CD4-positive, alpha-beta T cell treated with Interleukin-1 beta for 1 hour (primary cell): ENCODE measurements at regions not wholly inside any gene's neighbourhood (a gene's known extent, or its start where the extent isn't known, plus 50 kb on each side); places are given as distances from the start of the nearest gene placed in this dataset.

ENCODE experiments used
- DNase-seq, 2 donors: peaks; one replicate each; pipeline ENCODE4 v3.0.0-alpha.2; 2020 to 2022

DNA sequence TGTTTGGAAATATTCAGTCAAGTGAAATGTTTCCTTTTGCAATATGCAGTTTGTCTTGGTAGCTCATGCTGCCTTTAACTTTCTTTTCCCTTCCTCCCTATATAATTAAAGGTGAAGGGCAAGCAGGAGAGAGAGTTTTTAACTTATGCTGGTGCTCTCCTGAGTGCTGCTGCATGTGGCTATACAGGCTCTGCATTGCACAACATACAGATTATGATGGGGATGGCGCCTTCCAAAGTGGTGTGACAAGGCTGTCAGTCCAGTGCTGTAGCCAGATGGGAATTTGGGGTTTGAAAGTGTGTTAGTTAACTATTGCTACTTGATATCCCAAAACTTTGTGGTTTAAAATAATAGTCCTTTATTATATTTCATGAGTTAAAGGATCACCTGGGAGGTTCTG, 199.0 kb downstream of the ATP23 start:
- DNase-seq = no peak

GRCh38 chr12:58142991-58143390, 201.6 kb downstream of the ATP23 start:
- DNase-seq = no peak

GRCh38 chr12:58143498-58143995, 202.2 kb downstream of the ATP23 start:
- no peak for DNase-seq

DNA sequence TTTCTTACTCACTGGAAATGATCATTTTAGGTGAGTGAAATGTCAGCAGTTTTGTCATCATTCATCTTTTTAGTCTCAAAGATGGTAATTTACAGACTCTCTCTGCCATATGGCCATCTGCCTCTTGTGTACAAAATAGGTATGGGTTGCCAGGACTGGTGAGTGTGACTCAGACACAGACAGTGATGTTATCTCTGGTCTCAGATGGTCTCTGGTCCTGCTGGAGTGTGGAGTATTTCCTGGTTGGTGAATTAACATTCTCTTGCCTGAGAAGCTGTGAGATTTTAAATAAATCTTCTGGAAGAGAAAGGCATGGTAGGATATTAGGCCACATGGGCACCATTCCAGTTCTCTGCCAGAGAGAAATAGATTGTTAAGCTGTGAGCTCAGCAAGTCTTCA, 207.0 kb downstream of the ATP23 start:
- DNase-seq = no peak

DNA sequence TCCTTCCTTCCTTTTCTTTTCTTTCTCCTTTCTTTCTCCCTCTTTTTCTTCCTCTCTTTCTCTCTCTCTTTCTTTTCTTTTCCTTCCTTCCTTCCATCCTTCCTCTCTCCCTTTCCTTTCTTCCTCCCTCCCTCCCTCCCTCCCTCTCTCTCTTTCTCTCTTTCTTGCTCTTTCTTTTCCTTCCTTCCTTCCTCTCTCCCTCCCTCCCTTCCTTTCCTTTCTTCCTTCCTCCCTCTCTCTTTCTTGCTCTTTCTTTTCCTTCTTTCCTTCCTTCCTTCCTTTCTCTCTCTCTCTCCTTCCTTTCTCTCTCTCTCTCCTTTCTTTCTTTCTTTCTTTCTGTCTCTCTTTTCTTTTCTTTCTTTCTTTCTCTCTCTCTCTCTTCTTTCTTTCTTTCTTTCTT, 207.6 kb downstream of the ATP23 start:
- DNase-seq = no peak

GRCh38 chr12:58154359-58154758, 213.0 kb downstream of the ATP23 start:
- no peak for DNase-seq

DNA sequence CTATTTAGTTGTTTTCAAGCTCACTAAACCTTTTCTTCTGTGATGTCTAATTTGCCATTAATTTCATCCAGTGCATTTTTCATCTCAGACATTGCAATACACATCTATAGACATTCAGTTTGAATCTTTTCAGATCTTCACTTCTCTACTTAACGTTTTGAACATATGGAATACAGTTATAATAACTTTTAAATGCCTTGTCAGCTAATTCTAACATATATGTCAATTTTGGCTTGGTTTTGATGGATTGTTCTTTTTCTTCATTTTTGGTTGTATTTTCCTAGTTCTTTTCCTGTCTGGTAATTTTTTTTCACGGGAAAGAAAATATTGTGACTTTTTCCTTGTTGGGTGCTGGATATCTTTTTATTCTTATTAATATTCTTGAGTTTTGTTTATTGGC, 215.3 kb downstream of the ATP23 start:
- DNase-seq = no peak

- DNase-seq = no peak
Measured at GRCh38 chr12:58159941-58160340, 218.6 kb downstream of the ATP23 start.

- no peak for DNase-seq
Measured at GRCh38 chr12:58161773-58162172, 220.4 kb downstream of the ATP23 start.

DNA sequence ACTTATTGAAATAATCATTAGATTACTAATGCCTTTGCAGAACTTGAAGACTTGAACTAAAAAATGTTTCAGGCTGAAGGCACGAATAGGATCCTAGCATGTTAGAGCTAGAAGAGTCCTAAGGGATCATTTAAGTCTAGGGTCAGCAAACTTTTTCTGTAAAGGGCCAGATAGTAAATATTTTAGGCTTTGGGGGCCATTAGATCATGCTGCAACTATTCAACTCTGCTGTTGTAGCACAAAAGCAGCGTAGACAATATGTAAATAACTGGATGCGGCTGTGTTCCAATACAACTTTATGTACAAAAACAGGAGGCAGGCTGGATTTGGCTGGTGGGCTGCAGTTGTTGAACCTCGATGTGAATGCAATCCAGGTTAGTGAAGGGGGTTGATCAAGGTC, 221.7 kb downstream of the ATP23 start:
- DNase-seq = no peak

- DNase-seq = no peak
Measured at GRCh38 chr12:58166643-58167042, 225.3 kb downstream of the ATP23 start.

DNA sequence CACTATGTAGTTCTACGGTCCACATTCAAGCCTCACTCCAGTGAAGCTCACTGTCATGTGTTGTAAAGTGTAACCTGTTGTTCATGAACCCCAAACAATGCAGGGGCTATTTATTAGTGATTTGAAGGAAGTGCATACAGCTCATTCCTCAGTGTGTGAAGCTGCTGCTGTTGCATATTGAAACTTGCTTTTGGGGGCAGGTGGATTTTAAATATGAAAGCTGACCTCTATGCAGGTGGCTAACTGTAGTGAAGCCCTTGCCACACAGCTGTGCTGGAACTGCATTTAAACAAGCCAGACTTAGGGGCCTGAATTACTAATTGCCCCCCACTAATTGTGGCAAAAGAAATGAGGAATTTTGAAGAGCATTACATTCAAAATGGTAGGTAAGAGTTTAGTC, 226.3 kb downstream of the ATP23 start:
- no peak for DNase-seq

GRCh38 chr12:58169826-58170225, 228.5 kb downstream of the ATP23 start:
- no peak for DNase-seq

GRCh38 chr12:58171914-58172313, 230.5 kb downstream of the ATP23 start:
- DNase-seq = no peak

DNA sequence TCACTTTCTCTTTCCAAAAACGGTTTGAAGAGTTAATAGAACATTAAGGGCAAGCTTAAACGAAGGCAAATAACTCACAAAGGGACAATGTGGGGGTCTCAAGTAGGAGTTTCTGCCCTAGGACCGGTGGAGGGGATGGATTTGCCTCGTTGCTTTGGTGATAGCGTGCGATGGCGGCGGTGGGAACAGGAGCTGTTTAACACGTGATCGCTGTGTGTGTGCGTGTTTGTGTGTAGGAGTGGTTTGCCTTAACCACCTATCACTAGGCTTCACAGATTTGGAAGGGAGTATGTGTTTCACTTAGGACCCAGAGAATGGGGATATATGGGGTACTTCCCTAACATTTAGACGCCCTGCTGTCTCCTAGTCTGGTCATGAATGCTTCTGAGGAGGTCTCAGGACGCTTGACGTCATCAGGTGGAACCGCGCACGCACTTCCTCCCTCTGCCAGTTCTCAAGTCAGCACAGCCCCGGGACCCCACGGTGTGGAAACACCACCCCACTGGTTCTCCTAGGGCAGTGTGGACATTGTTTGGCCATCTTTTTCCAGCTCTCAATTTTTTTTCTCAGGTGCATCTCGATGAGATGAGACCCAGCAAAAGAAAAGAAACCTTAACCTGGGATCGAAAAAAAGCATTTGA, 231.2 kb downstream of the ATP23 start:
- DNase-seq = no peak

- no peak for DNase-seq
Measured at GRCh38 chr12:58174316-58174715, 232.9 kb downstream of the ATP23 start.

- DNase-seq = no peak
Measured at GRCh38 chr12:58176296-58176869, 235.0 kb downstream of the ATP23 start.

GRCh38 chr12:58177366-58177765, 236.0 kb downstream of the ATP23 start:
- DNase-seq = no peak

DNA sequence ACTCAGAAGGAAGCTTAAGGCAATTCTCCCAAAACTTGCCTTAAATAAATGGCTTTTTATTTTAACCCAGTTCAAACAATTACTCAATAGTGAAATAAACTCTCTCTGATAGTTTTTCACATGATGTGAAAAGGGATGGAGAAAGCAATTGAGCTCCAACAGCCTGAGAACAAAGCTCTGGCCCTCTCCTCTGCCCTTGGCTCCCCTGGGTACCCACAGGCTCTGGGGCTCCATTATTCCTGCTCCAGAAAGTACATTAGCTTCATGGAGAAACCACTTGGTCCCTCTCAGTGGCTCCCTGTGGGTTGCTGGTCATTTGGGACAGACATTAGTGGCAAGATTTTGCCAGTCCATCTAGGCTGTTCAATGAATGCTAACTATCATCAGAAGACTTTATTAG, 242.8 kb downstream of the ATP23 start:
- no peak for DNase-seq

DNA sequence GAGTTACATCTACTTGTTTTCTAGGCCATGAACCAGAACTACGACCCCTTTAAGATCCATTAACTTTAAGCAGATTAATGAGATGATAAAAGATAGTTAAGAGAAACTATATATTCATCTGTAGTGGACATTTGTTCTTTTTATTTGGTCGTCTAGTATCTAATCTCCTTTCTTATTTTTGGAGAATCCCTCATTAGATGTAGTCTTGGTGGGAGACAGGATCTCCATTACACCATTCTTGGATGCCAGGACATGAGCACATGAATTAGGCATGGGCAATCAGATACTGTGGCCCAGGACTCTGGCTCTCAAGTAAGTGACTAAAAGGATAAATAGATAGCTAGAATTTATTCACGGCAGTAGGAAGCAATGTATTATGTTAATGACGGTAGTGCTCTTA, 245.0 kb downstream of the ATP23 start:
- DNase-seq = no peak

DNA sequence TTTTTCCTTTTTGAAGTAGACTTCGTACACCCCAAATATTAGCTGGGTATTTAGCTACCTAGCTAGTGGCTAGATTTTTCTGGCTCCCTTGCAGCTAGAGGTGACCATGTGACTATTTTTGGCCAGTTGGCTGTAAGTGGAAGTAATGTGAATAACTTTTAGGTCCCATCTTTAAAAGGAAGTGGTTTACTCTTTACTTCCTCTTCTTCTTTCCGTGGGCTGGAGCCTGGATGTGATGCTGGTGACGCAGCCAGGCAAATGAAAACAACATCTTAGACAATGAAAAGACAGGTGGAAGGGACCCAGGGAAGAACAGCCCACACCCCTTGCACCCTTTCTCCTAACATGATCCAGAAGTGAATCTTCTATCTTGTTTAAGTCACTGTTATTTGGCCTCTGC, 245.5 kb downstream of the ATP23 start:
- DNase-seq = no peak

DNA sequence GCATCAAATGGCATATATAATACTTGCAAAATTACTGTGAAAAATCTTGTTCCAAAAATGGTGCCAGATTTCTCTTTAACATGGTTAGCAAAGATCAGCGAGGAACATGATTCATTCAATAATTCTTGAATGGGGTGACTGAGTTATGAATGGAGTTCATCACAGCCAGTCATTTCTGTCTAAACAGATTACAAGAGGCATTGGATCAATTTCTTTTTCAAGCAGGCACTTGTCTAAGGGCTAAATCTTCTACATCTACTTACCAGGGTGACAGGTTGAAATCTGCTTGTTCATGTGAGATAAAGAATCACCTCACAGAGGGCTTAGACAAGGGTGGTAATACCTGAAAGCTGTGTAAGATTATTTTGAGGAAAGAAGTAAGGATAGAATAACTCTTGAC, 247.7 kb downstream of the ATP23 start:
- no peak for DNase-seq

- DNase-seq = no peak
Measured at GRCh38 chr12:58189893-58190292, 248.5 kb downstream of the ATP23 start.

DNA sequence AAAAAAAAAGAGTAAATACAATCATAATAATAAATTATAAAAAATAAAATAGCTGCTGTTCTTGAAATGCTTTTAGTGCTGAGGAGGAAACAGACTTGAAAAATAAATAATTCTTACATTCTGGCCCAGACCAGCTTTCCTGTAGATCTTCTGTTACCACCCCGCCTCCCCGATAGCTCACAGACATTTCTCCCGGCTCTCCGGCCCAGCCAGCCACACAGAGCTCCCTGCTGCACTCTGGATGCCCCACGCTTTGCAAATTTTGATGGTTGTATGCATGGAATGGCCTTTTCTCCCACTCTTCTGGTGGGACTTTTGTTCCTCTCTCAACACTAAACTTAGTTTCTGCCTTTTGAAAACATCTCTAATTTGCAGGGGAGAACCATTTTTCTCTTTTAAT, 249.3 kb downstream of the ATP23 start:
- no peak for DNase-seq

GRCh38 chr12:58196971-58197370, 255.6 kb downstream of the ATP23 start:
- no peak for DNase-seq
